HG02588 (cell line): ENCODE measurements at regions not wholly inside any gene's neighbourhood (a gene's known extent, or its start where the extent isn't known, plus 50 kb on each side); places are given as distances from the start of the nearest gene placed in this dataset.
"Not testable (repeated sequence)": the region's sequence is repeated elsewhere in the genome, so short reads cannot be mapped to it uniquely, and the experiment has no call there.

Experiments used
- ATAC-seq: cut with Tn5 transposase; IDR thresholded peaks from one replicate; pipeline ENCODE4 v1.9.1; 2021; ENCODE audit warnings: mild to moderate bottlenecking, moderate library complexity; ENCODE audit not compliant: unreplicated experiment

DNA sequence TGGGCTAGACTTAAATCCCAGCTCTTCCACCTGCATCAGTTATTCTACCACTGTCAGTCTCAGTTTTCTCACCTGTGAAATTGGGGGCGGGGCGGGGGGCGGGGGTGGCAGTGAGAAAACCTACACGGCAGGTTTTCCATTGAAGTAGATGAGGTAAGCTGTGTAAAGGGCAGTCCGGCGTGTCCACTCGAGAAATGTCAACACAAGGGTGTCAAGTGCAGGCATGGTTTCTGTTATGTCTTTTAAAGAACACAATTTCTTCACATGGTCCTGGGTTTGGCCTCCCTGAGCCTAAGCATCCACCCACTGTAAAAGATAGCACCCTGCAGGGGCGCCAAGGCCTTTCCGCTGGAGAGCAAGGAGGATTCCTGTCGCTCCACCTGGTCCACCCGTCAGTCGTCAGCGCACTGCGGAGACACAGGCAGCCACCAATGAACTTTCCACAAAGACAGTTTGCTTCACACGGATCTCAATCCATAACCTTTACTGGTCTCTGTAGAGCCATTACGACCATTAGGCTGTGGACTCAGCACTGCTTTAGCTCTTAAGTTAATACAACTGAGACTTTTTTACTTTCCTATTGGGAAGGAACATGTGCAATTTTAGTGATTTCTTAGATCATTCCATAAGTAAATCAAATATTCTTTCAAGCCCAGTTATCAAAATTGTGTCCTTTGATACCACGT, 99.5 kb upstream of the FOXB1 start:
- ATAC-seq: no peak

GRCh38 chr15:59896663-59897074, 107.4 kb upstream of the FOXB1 start:
- ATAC-seq: no peak

DNA sequence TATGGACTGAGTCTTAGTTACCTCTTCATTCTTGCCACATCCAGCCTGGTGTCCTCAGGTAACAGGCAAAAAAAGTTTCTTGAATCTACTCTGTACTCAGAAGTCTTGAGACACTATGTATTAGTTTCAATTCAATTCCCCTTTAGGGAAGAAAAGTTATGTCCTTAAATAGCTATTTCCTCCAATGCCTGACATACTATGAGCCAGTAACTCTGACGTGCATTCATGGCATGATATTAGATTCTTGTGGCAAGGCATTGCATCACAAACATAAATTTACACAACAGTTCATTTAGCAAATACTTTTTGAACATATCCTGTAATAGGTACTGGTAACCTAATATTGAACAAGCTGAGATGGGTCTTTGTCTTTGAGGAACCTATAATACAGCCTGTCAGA, 109.3 kb upstream of the FOXB1 start:
- no peak for ATAC-seq

DNA sequence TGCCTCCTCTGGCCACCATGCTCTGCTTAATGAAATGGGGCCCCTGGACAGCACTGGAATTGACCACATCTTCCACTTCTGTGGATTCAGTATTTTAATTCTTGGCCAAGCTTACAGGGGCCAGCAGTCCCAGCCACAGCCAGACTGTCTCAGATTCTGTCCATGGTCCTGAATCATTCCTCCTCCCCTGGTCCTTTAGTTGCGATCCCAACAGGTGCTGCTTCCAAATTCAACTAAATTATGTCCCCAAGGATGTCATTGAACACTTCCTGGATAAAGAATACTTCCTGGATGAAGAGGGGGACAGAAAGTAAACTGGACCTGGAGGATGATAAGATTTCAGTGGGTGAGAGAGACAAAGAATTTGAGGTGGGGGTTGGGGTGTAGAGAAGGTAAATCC, 111.1 kb upstream of the FOXB1 start:
- ATAC-seq: no peak

- ATAC-seq: not testable (repeated sequence)
These were observed 116.2 kb upstream of the FOXB1 start for GRCh38 chr15:59887870-59888269.

DNA sequence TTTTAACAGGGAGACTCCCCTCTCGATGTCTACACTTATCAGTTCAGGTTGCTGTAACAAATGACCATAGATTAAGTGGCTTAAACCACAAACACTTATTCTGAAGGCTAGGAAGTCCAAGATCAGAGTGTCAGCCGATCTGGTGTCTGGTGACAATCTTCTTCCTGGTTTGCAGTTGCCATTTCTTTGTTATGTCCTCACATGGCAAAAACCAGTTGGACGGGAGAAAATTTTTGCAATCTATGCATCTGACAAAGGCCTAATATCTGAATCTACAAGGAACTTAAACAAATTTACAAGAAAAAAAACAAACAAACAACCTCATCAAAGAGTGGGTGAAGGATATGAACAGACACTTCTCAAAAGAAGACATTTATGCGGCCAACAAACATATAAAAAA, 116.9 kb upstream of the FOXB1 start:
- no peak for ATAC-seq

GRCh38 chr15:59886441-59886840, 117.7 kb upstream of the FOXB1 start:
- no peak for ATAC-seq

- no peak for ATAC-seq
These were observed 118.3 kb upstream of the FOXB1 start for GRCh38 chr15:59885832-59886231.

GRCh38 chr15:59879506-59880265, 124.4 kb upstream of the FOXB1 start:
- ATAC-seq: no peak

DNA sequence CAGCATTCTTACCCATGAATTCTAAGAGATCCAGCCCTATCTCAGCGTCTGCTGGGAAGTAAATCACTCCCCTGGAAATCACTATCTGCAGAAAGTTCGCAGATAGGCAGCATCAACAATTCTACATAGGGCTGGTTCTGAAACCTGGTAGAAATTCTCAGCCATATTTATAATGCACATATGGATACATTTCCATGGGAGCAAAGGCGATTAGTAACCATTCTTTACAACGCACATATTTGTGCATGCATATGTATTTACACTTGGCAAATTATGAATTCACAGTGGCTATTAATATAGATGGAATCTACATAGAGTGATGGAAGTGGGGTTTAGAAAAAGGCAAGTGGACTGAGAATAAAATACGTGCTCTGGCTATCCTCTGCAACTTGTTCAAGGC, 128.0 kb upstream of the FOXB1 start:
- no peak for ATAC-seq

DNA sequence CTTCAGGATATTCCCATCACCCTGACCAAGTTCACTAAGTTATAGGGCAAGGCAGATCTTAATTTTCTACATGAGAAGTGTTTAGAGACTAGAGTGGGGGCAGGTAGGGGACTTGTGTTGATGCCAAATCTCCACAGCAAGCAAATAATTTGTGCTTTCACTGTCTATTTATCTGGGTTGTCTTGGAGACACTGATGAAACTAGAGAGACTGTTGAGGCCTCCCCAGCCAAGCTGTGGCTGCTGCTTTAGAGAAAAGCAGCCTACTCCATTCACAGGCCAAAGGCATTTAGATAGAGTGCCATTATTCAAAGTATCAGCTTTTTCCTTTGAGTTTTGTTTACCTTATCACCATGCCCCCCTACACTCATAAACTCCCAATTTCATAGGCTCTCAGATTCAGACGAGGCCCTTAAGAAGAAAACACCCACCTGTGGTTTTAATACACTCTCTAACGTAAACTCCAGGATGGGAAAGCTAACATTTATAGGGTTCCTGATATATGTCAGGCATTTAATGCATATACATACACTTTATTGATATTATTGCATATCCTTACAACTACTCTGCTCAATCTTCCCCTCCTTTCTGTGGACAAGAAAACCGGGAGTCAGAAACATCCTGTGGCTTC, 130.4 kb upstream of the FOXB1 start:
- ATAC-seq: no peak

- no peak for ATAC-seq
These were observed 136.8 kb upstream of the FOXB1 start for GRCh38 chr15:59867086-59867855.

DNA sequence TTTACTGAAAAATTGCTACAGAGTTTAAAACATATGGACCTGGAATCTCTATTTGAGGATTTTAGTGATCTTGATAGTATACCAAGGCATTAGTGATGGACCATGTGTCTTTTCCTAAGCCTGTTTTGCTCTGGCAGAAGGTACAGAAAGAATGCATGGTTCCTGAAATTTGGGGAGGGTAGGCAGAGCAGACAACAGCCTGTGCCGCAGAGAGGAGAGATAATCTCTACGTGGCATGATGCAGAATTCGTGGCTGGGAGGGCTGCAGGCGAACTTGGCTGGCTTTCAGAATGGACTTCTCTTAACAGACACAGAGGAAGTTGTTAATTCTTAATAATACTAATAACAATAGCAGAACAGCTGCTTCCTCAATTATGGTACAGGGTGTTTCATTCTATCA, 137.5 kb upstream of the FOXB1 start:
- ATAC-seq: no peak

GRCh38 chr15:59862191-59863155, 141.6 kb upstream of the FOXB1 start:
- no peak for ATAC-seq

- no peak for ATAC-seq
These were observed 156.1 kb upstream of the FOXB1 start for GRCh38 chr15:59847968-59848367.

DNA sequence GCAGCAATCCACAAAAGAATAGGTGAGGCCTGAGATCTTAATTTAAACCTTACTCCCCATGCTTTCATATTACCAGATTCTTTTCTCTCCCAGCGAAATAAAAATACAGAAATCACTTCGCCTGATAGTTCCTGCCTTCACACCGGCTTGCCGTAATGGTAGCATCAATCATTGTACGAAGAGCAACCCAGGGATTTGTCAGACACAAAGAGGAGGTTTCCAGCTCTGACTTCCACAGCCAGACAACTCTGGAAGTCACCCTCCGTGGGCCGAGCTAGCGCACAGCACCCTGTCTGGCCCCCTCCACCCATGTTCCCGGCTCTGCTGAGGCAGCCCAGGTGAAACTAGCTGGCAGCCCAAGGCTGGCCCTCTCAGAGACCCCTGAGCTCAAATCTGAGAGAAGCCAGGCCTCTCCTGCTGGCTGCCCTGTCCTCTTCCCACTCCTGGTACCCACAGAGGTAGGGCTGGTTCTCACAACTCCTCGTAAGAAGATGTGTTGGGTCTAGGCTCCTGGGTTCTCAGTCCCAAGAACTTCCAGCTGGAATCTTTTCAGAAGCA, 156.9 kb upstream of the BNIP2 start:
- no peak for ATAC-seq

GRCh38 chr15:59843609-59844008, 154.5 kb upstream of the BNIP2 start:
- no peak for ATAC-seq

DNA sequence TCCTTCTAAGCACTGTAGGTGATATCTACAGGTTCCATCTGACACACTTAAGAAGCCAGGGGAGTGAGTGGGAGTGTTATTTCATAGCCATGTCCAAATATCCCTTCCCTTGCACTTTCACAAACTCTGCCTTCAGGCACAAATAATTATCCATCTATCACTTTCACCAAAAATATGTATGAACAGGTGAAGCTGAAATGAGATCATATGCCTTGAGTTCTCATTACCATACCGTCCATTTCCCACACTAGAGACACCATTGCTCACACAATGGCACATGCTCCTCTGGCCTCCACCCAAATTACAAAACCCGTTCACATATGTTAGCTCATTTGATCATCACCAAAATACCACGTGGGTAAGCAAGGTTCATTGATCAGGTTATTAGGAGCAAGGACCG, 151.9 kb upstream of the BNIP2 start:
- ATAC-seq: no peak

- ATAC-seq: no peak
These were observed 150.8 kb upstream of the BNIP2 start for GRCh38 chr15:59839906-59840305.

DNA sequence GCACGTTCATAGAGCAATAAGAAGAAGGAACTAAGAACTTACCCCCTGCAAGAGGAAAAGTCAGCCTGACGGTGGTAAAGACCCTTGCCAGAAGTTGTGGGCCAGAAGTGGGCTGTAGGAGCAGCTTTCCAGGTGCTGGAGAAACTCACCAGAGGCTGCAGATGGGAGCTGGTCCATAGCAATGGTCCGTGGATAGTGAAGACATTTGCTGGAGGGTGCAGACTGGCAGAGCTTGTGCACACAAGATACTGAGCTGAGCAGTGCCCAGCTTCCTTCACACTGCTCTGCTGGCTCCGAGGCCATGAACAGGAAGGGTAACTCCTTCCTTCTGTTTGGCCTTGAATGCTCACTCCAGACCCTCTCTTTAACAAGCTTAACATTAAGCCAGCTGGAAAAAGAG, 149.8 kb upstream of the BNIP2 start:
- ATAC-seq: no peak
